Transverse colon (tissue), 4 donors: ENCODE measurements at regions not wholly inside any gene's neighbourhood (a gene's known extent, or its start where the extent isn't known, plus 50 kb on each side); places are given as distances from the start of the nearest gene placed in this dataset.

Source experiments
- CTCF ChIP-seq, 5 experiments: fragments of 200-600 bp in 3 of 5; fragments of 450-650 bp in 2 of 5; sonication (generic) in 3 of 5; IDR thresholded peaks; 1 replicate in 2 of 5; 2 replicates in 3 of 5; pipeline ENCODE4 v1.5.1; 2016 to 2017; ENCODE audit warnings: antibody characterized with exemption in 5 of 5, inconsistent platforms in 3 of 5, mild to moderate bottlenecking in 2 of 5, moderate library complexity in 1 of 5
- EP300 ChIP-seq: sonication (generic); formaldehyde crosslinking; IDR thresholded peaks from one replicate; pipeline ENCODE4 v1.6.1; 2017; ENCODE audit warnings: antibody characterized with exemption, low read depth
- POLR2A ChIP-seq: fragments of 450-650 bp; IDR thresholded peaks from one replicate; pipeline ENCODE4 v1.6.1; 2016; ENCODE audit warnings: antibody characterized with exemption, mild to moderate bottlenecking, moderate library complexity
- POLR2AphosphoS5 ChIP-seq, 3 donors: sonication (generic); formaldehyde crosslinking; IDR thresholded peaks; one replicate each; pipeline ENCODE4 v1.6.1; 2016; ENCODE audit warnings: antibody characterized with exemption in 3 of 3

GRCh38 chr7:17038783-17039170 lies 157.0 kb upstream of the AGR3 start:
- TF ChIP-seq POLR2A, result no peak
- TF ChIP-seq CTCF (IDR thresholded peaks at IDR 0.05), result no peak
- TF ChIP-seq EP300, result no peak
- TF ChIP-seq POLR2AphosphoS5 (IDR thresholded peaks at IDR 0.05), result no peak
